ENCODE measurements at regions not wholly inside any gene's neighbourhood (a gene's known extent, or its start where the extent isn't known, plus 50 kb on each side); places are given as distances from the start of the nearest gene placed in this dataset.

- H2BK5ac ChIP-seq (ENCODE audit: insufficient read length, low read length): no peak overlapping the region
- no peak overlapping the region for H3K14ac ChIP-seq (ENCODE audit: insufficient read depth, low read length)
- no peaks in the 10 kb centered on the region for H3K79me1 ChIP-seq (ENCODE audit: insufficient read depth, low read depth, low read length, poor library complexity, severe bottlenecking)
- H3K27me3 ChIP-seq (ENCODE audit: insufficient read depth, low read length): no peaks in the 10 kb centered on the region
- no peaks in the 10 kb centered on the region for H3K9me3 ChIP-seq (ENCODE audit: control insufficient read depth, low read depth, low read length)
- Mint-ChIP-seq H3K4me3 (no peak overlapping the region), H3K4me1 (peaks cover 18 to 27% of the 10 kb centered on the region in 2 experiments), H3K27me3 (ENCODE audit: low read depth) (no peaks in the 10 kb centered on the region), H3K9me3 (peaks cover 0 to 4% of the 10 kb centered on the region in 2 experiments; a peak in 2 of 5 replicates), H3K36me3 (ENCODE audit: insufficient read depth in 1 of 3, low read depth in 3 of 3) (no peaks in the 10 kb centered on the region; a peak in 2 of 7 replicates), H3K27ac (no peak overlapping the region; a peak in 1 of 7 replicates)
- TF ChIP-seq CTCF (conservative IDR thresholded peaks at IDR 0.05): no peak
- no peak overlapping the region for H2BK12ac ChIP-seq (ENCODE audit: insufficient read length, low read depth, low read length)
- no peak overlapping the region for H3K9ac ChIP-seq (ENCODE audit: extremely low read depth, insufficient read length, low read length)
- no peak overlapping the region for H4K8ac ChIP-seq (replicated peaks; ENCODE audit: insufficient read length, low read depth, low read length)
- H2BK120ac ChIP-seq (ENCODE audit: low read depth, low read length, poor library complexity, severe bottlenecking): no peak overlapping the region
- no peaks in the 10 kb centered on the region for H4K20me1 ChIP-seq (ENCODE audit: control insufficient read depth, insufficient read depth, insufficient read length)
- H3K56ac ChIP-seq (ENCODE audit: insufficient read length, low read depth, low read length): no peak overlapping the region
- no peak overlapping the region for H2BK15ac ChIP-seq (ENCODE audit: low read depth, low read length)
- no peak overlapping the region for H3K23ac ChIP-seq (ENCODE audit: insufficient read length, low read depth, low read length)
- H3K27ac ChIP-seq (ENCODE audit: insufficient read length, low read depth, low read length): no peak overlapping the region
- no peak overlapping the region for H2AK5ac ChIP-seq (ENCODE audit: insufficient read length, low read length)
- no peaks in the 10 kb centered on the region for H3K23me2 ChIP-seq (ENCODE audit: insufficient read length, low read depth, low read length, poor library complexity, severe bottlenecking)
- no peak for DNase-seq
- no CpG with 5 or more reads among the region's 5 CpGs for WGBS (ENCODE audit: extremely low coverage, insufficient read length, low lambda C conversion rate)
- peaks cover 7% of the 10 kb centered on the region; the same call in 1 of the 2 replicates for H3K4me1 ChIP-seq (ENCODE audit: insufficient read depth, low read length)
- no peak overlapping the region for H2BK20ac ChIP-seq (ENCODE audit: low read depth, low read length, poor library complexity, severe bottlenecking)
- no peak overlapping the region for H4K91ac ChIP-seq (ENCODE audit: insufficient read length, low read depth, low read length)
- no peak overlapping the region for H3K4ac ChIP-seq (ENCODE audit: low read depth, low read length)
- no peaks in the 10 kb centered on the region for H3K79me2 ChIP-seq (ENCODE audit: insufficient read depth, low read length)
- H4K5ac ChIP-seq (ENCODE audit: insufficient read length, low read depth, low read length): no peak overlapping the region
- no peak overlapping the region for H3T11ph ChIP-seq (ENCODE audit: low read length)
- no peak overlapping the region for H3K4me2 ChIP-seq (ENCODE audit: insufficient read depth, insufficient read length, low read length)
- no peak overlapping the region for H2AFZ ChIP-seq (ENCODE audit: low read length)
- no peak overlapping the region for H3K18ac ChIP-seq (ENCODE audit: insufficient read length, low read depth, low read length)
Observed at GRCh38 chr2:204317640-204318039, 227.6 kb upstream of the PARD3B start.

All from H9 (cell line).